HG02885 (cell line): ENCODE measurements at regions not wholly inside any gene's neighbourhood (a gene's known extent, or its start where the extent isn't known, plus 50 kb on each side); places are given as distances from the start of the nearest gene placed in this dataset.

ENCODE experiments used
- ATAC-seq: cut with Tn5 transposase; IDR thresholded peaks from one replicate; pipeline ENCODE4 v1.9.1; 2021; ENCODE audit warnings: mild to moderate bottlenecking; ENCODE audit not compliant: unreplicated experiment, poor library complexity

- no peak for ATAC-seq
Observed at GRCh38 chr5:124996023-124996763, 249.8 kb upstream of the ZNF608 start.

GRCh38 chr5:124996764-124997077 lies 250.3 kb upstream of the ZNF608 start:
- ATAC-seq = no peak

DNA sequence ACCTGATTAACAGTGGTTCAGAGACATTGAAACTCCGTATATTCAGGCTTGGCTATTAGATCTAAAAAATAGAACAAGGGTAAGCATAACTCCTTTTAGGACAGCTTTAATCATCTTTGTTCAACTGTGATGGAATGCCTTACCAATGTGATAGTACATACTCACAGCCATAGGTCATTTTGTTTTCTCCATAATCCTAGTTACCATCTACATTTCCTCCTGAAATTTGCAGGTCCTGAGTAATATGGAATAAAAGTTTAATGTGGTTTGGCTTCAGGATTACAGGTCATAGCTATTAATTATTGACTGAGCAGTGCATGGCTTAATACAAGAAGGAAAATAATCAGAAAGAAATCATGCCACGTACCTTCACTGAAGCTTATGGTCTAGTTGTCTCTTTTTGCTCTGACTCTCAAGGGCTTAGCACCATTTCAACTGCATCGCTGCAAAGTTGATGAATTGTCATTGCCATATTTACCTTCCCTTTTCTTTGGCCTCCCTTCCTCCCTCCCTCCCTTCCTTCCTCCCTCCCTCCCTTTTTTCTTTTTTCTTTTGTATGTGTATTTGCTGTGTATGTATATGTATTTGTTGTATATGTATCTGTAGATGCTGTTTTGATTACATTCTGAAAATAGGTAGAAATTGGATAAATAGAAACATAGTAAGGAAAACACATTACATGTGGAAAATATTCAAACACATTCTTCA lies 250.9 kb upstream of the ZNF608 start:
- no peak for ATAC-seq

- ATAC-seq = no peak
Observed at GRCh38 chr5:124998520-124998919, 252.1 kb upstream of the ZNF608 start.

- ATAC-seq = no peak
Observed at GRCh38 chr5:125002727-125003598, 256.5 kb upstream of the ZNF608 start.

GRCh38 chr5:125004009-125004408 lies 257.6 kb upstream of the ZNF608 start:
- ATAC-seq = no peak

DNA sequence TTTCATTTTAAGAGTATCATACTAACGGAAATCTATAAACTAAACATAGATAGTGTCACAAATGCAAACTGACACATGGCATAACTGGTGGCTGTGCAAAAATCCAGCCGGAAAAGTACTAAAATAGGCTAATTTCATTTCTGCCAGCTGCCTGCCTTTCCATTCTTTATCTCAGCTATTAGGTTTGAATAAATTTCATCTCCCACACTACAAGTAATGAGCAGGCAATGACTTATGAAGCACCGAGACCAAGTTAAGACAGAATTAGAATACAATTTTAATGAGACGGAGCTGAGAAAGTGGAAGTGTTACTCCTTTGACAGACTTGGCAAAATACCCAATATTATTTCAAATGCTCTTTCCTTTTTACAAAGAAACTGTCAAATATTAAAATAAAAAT lies 258.8 kb upstream of the ZNF608 start:
- no peak for ATAC-seq

DNA sequence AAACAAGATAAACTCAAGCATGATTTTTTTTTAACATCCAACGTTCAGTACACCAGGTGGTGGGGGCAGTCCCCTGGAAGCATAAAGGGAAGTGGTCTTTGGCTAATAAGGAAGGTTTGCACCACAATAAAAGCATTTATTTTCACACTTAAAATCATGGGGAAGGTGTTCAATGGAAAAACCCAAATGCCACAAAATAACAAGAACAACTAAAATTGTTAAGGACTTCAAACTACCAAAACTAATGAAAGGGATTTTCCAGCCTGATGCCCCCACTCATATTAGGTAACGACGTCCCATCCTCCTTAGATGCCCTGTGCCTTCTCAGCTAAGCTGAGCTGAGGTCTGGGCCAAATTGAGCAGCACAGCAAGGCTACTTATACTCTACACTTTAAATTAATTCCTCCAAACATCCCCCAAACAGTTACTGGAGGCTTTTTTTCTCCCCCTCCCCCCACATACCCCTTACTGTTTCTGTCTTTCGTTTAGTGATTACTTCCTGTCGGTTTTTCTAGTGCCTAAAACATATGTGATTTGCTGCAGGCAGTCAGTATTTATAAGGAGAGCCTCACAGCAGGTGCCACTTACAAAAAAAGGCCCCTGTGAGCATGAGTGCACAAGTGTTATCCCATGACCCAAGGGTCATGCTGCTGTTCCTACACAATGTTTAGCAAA lies 259.7 kb upstream of the ZNF608 start:
- ATAC-seq = peak; percentile 64

- ATAC-seq = no peak
Observed at GRCh38 chr5:125010356-125010755, 263.9 kb upstream of the ZNF608 start.

- peak; percentile 69 for ATAC-seq
Observed at GRCh38 chr5:125011014-125011413, 264.6 kb upstream of the ZNF608 start.

DNA sequence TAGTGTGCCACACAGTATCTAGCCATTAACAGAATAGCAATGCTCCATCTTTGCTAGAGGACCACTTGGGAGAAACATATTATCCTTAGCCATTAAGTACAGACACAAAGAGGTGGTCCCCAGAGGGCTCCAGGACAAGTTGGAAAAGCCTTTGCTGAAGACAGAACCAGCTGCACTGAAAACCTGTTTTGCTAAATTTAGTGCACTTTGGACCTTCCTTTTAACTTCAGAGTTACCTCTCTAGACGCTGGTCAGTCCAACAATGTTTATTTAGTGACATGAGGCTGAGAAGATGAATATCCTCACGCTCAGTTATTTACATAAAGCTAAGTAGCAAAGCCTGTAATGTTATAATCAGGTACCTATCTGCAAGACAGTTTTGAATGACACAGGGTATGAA lies 265.0 kb upstream of the ZNF608 start:
- peak; percentile 4 for ATAC-seq

GRCh38 chr5:125011947-125012346 lies 265.5 kb upstream of the ZNF608 start:
- no peak for ATAC-seq

DNA sequence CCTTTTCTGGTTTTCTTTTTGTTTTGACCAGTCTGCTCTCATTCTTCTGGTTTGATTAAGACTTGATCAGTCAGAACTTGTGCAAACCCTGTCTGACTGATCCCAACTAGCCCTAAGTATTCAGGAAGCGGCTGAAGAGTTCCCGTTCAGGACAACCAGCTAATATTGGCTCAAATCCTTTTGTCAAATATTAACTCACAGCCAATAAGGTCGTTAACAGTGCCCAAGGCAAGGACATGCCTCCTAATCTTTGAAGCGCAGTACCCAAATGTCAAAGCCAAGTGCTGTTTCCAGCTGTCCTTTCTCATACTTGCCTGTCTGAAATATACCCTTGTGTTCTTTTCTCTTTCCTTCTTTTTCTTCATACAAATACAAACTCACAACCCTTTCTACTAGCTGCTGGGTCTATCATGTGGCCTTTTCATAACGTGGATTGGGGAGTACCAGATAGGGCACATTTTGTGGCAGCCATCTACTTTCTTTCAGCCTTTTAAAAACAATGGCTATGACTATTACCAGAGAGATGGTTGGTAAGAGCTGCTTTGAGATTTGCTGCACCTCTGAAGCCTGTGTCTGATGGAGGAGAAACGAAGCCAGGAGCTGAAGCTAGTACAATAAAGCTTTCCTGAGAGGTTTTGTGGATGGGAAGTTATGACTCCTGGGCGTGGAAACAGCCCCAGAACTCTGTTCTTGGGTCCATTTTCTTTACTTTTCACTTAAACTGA lies 266.4 kb upstream of the ZNF608 start:
- no peak for ATAC-seq

DNA sequence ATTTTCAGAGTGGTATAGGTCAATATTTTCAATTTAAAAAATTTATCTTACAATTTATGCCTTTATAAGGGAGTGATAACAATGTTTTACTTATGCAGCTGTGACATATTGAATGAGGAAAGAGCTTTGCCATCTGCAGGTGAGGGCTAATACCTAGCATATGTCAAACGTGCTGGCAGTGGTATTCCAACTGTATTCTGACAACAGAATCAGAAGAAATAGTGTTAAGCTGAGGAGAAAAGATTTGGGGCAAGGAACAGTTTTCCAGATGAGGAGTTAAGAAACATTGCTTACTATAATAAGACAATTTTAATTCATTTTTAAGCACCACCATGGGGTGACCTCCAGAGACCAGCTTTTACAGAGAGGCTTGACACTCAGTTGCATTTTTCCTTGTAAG lies 267.8 kb upstream of the ZNF608 start:
- ATAC-seq = no peak

DNA sequence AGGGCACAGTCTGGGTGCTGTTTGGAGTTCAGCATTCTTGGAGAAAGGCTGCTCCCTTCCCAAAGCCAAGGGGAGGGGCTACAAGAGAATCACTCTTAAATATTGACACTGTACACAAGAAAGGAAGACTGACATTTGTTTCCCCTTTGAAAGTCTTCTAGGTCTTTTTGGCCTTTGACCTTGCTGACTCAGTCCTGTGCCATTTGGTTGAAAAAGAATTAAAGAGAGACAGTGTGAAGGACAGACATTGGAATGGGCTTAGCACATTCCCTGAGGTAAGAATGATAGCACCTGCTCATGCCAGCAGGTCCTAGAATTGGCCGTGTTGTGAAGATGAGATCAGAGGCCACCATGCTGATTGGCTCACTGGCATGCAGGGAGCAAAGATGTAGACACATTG lies 271.4 kb upstream of the ZNF608 start:
- ATAC-seq = no peak

DNA sequence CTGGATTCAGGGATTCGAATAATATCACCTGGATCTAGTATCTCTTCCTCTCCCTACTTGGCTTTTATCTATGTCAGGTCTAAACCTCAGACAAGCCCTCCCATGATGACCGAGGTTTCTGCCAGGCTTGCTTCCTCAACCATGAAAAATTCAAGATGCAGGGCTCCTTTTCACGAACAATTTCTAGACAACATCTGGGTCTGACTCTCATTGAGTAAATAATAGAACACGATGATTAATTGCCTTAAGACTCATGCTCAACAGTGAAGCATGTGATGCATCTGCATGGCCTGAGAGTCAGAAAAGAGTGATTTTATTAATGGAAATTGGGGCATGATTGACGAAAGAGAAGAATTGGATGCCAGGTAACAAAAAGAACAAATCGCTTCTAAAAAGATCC lies 277.2 kb upstream of the ZNF608 start:
- ATAC-seq = no peak

- ATAC-seq = no peak
Observed at GRCh38 chr5:125026867-125027731, 280.7 kb upstream of the ZNF608 start.

DNA sequence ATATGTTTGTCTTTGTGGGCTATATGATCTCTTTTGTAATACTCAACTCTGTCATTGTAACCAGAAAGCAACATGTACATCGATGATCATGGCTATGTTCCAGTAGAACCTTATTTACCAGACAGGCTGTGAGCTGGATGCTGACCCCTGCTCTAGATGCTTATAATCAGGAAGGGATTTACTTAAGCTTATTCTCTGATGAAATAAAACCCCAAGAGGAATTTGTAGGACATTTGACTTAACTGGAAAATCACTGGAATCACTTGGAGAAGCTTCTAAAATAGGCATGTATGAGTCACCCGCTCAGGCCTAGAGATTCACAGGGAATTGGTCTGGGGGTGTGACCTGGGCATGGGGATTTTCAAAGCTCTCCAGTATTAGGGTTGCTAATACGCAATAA lies 285.8 kb upstream of the ZNF608 start:
- ATAC-seq = no peak

GRCh38 chr5:125033602-125034001 lies 287.2 kb upstream of the ZNF608 start:
- ATAC-seq = no peak
